Activated naive CD8-positive, alpha-beta T cell treated with anti-CD3 and anti-CD28 coated beads, Interleukin-2, amount 50 U/mL, for 24 hours (primary cell): ENCODE measurements at regions not wholly inside any gene's neighbourhood (a gene's known extent, or its start where the extent isn't known, plus 50 kb on each side); places are given as distances from the start of the nearest gene placed in this dataset.
"Not testable (repeated sequence)": the region's sequence is repeated elsewhere in the genome, so short reads cannot be mapped to it uniquely, and the experiment has no call there.

Experiments used
- ATAC-seq: fragments of 150-1000 bp; cut with Tn5 transposase; one replicate; pipeline ENCODE4 v1.10.0; 2021
- DNase-seq: peaks from one replicate; pipeline ENCODE4 v3.0.0; 2021
- H3K27ac Mint-ChIP-seq: one replicate; pipeline ENCODE4 v1.8.0; 2021; ENCODE audit warnings: mild to moderate bottlenecking, mixed read lengths
- H3K27me3 Mint-ChIP-seq: one replicate; pipeline ENCODE4 v1.8.0; 2021; ENCODE audit warnings: mixed read lengths
- H3K36me3 Mint-ChIP-seq: one replicate; pipeline ENCODE4 v1.8.0; 2021; ENCODE audit warnings: low read depth, mixed read lengths
- H3K4me1 Mint-ChIP-seq: one replicate; pipeline ENCODE4 v1.8.0; 2021; ENCODE audit warnings: mixed read lengths
- H3K4me3 Mint-ChIP-seq: one replicate; pipeline ENCODE4 v1.8.0; 2021; ENCODE audit warnings: mild to moderate bottlenecking, moderate library complexity, mixed read lengths
- H3K9me3 Mint-ChIP-seq: one replicate; pipeline ENCODE4 v1.8.0; 2021; ENCODE audit warnings: mixed read lengths

GRCh38 chr18:14250084-14250677, 117.9 kb upstream of the ZNF519 start:
- H3K27ac Mint-ChIP-seq, H3K27me3 Mint-ChIP-seq, DNase-seq, H3K4me1 Mint-ChIP-seq, H3K4me3 Mint-ChIP-seq, H3K36me3 Mint-ChIP-seq, H3K9me3 Mint-ChIP-seq, ATAC-seq: not testable (repeated sequence)

DNA sequence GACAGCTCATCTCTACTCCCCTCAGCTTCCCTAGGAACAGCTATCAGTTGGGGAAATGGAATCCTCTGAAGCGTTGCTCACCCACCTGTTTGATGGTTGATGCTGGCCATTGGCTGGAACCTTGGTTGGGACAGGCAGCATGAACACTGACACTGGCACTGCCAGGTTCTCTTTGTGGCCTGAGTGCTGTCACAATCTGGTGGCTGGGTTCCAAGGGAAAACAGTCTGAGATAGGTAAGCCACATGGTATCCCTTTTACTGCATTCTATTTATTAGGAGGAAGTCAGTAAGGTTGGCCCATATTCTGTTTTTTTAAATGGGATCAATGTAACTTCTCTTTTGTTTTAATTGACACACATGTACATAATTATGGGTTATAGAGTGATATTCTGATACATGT, 107.0 kb upstream of the ZNF519 start:
- H3K36me3 Mint-ChIP-seq, H3K4me1 Mint-ChIP-seq, H3K9me3 Mint-ChIP-seq, H3K27me3 Mint-ChIP-seq, ATAC-seq, DNase-seq, H3K27ac Mint-ChIP-seq, H3K4me3 Mint-ChIP-seq: not testable (repeated sequence)

GRCh38 chr18:14236356-14237048, 104.3 kb upstream of the ZNF519 start:
- not testable (repeated sequence) for H3K27me3 Mint-ChIP-seq, DNase-seq, H3K4me3 Mint-ChIP-seq, H3K9me3 Mint-ChIP-seq, ATAC-seq, H3K27ac Mint-ChIP-seq, H3K36me3 Mint-ChIP-seq, H3K4me1 Mint-ChIP-seq

DNA sequence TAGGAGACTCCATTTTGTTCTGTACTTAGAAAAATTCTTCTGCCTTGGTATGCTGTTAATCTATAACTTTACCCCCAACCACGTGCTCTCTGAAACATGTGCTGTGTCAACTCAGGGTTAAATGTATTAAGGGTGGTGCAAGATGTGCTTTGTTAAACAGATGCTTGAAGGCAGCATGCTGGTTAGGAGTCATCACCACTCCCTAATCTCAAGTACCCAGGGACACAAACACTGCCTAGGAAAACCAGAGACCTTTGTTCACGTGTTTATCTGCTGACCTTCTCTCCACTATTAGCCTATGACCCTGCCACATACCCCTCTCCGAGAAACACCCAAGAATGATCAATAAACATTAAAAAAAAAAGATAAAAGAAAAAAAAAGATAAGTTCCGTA, 93.0 kb upstream of the ZNF519 start:
- H3K36me3 Mint-ChIP-seq = peaks cover 24% of the 10 kb centered on the region
- H3K9me3 Mint-ChIP-seq, H3K27ac Mint-ChIP-seq: not testable (repeated sequence)

GRCh38 chr18:14224551-14225285, 92.5 kb upstream of the ZNF519 start:
- not testable (repeated sequence) for H3K27me3 Mint-ChIP-seq, ATAC-seq, H3K4me1 Mint-ChIP-seq, DNase-seq, H3K4me3 Mint-ChIP-seq, H3K9me3 Mint-ChIP-seq, H3K27ac Mint-ChIP-seq
- H3K36me3 Mint-ChIP-seq = peaks cover 26% of the 10 kb centered on the region

More for the DNA sequence above, 93.0 kb upstream of the ZNF519 start:
- not testable (repeated sequence) for ATAC-seq, DNase-seq, H3K27me3 Mint-ChIP-seq, H3K4me1 Mint-ChIP-seq, H3K4me3 Mint-ChIP-seq

GRCh38 chr18:14223919-14224318, 91.7 kb upstream of the ZNF519 start:
- H3K36me3 Mint-ChIP-seq = peaks cover 26% of the 10 kb centered on the region
- not testable (repeated sequence) for H3K27ac Mint-ChIP-seq, H3K9me3 Mint-ChIP-seq, ATAC-seq, H3K4me1 Mint-ChIP-seq, H3K4me3 Mint-ChIP-seq, DNase-seq, H3K27me3 Mint-ChIP-seq

DNA sequence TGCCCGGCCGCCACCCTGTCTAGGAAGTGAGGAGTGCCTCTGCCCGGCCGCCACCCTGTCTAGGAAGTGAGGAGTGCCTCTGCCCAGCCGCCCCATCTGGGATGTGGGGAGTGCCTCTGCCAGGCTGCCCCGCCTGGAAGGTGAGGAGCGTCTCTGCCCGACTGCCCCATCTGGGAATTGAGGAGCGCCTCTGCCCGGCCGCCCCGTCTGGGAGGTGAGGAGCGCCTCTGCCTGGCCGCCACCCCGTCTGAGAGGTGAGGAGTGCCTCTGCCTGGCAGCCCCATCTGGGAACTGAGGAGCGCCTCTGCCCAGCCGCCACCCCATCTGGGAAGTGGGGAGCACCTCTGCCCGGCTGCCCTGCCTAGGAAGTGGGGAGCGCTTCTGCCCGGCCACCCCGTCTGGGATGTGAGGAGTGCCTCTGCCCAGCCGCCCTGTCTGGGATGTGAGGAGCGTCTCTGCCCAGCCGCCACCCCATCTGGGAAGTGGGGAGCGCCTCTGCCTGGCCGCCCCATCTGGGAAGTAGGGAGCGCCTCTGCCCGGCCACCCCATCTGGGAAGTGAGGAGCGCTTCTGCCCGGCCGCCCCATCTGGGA, 91.1 kb upstream of the ZNF519 start:
- not testable (repeated sequence) for H3K4me3 Mint-ChIP-seq, H3K27me3 Mint-ChIP-seq, H3K4me1 Mint-ChIP-seq, H3K9me3 Mint-ChIP-seq, ATAC-seq, H3K27ac Mint-ChIP-seq, DNase-seq
- peaks cover 26% of the 10 kb centered on the region for H3K36me3 Mint-ChIP-seq

DNA sequence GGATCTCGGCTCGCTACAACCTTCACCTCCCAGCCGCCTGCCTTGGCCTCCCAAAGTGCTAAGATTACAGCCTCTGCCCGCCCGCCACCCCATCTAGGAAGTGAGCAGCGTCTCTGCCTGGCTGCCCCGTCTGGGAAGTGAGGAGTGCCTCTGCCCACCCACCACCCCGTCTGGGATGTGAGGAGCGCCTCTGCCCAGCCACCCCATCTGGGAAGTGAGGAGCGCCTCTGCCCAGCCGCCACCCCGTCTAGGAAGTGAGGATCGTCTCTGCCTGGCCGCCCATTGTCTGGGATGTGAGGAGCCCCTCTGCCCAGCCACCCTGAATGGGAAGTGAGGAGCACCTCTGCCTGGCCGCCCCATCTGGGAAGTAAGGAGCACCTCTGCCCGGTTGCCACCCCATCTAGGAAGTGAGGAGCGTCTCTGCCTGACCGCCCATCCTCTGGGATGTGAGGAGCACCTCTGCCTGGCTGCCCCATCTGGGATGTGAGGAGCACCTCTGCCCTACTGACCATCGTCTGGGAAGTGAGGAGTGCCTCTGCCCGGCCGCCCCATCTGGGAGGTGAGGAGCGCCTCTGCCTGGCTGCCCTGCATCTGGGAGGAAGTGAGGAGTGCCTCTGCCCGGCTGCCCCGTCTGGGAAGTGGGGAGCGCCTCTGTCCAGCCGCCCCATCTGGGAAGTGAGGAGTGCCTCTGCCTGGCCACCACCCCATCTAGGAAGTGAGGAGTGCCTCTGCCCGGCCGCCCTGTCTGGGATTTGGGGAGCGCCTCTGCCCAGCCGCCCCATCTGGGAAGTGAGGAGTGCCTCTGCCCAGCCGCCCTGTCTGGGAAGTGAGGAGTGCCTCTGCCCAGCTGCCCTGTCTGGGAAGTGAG, 90.4 kb upstream of the ZNF519 start:
- ATAC-seq = not testable (repeated sequence)

DNA sequence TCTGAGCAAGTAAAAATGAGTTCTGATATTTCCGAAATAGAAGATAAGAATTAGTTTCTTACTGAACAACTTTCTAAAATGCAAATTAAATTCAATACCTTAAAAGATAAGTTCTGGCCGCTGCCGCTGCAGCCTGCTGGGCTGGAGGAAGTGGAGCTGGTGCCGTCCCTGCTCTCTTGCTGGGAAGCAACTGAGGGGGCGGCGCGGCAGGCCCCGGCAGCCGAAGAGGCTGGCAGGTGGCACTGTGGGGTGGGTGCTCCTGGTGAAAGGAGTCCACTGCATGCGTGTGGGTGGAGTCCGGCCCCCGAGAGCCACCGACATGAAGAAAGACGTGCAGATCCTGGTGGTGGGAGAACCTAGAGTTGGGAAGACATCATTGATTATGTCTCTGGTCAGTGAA, 89.5 kb upstream of the ZNF519 start:
- no peak overlapping the region for H3K4me3 Mint-ChIP-seq
- ATAC-seq = no peak
- H3K27me3 Mint-ChIP-seq = no peaks in the 10 kb centered on the region
- H3K4me1 Mint-ChIP-seq = no peaks in the 10 kb centered on the region
- H3K36me3 Mint-ChIP-seq = peaks cover 26% of the 10 kb centered on the region
- no peaks in the 10 kb centered on the region for H3K9me3 Mint-ChIP-seq
- no peak for DNase-seq
- H3K27ac Mint-ChIP-seq = no peak overlapping the region

More for the DNA sequence above, 90.4 kb upstream of the ZNF519 start:
- H3K36me3 Mint-ChIP-seq = peaks cover 26% of the 10 kb centered on the region
- H3K9me3 Mint-ChIP-seq, DNase-seq, H3K4me1 Mint-ChIP-seq, H3K27me3 Mint-ChIP-seq, H3K27ac Mint-ChIP-seq, H3K4me3 Mint-ChIP-seq: not testable (repeated sequence)

- ATAC-seq, H3K27ac Mint-ChIP-seq, H3K36me3 Mint-ChIP-seq, H3K4me3 Mint-ChIP-seq, DNase-seq, H3K4me1 Mint-ChIP-seq, H3K9me3 Mint-ChIP-seq, H3K27me3 Mint-ChIP-seq: not testable (repeated sequence)
Observed at GRCh38 chr18:14215952-14216351, 83.7 kb upstream of the ZNF519 start.

DNA sequence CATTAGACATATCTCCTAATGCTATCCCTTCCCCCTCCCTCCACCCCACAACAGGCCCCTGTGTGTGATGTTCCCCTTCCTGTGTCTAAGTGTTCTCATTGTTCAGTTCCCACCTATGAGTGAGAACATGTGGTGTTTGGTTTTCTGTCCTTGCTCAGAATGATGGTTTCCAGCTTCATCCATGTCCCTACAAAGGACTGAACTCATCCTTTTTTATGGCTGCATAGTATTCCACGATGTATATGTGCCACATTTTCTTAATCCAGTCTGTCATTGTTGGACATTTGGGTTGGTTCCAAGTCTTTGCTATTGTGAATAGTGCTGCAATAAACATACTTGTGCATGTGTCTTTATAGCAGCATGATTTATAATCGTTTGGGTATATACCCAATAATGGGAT, 71.2 kb upstream of the ZNF519 start:
- H3K36me3 Mint-ChIP-seq, H3K27ac Mint-ChIP-seq, DNase-seq, H3K4me3 Mint-ChIP-seq, ATAC-seq, H3K4me1 Mint-ChIP-seq, H3K27me3 Mint-ChIP-seq, H3K9me3 Mint-ChIP-seq: not testable (repeated sequence)

- H3K9me3 Mint-ChIP-seq, ATAC-seq, DNase-seq, H3K36me3 Mint-ChIP-seq, H3K4me3 Mint-ChIP-seq, H3K27me3 Mint-ChIP-seq: not testable (repeated sequence)
- peaks cover 21% of the 10 kb centered on the region for H3K4me1 Mint-ChIP-seq
- H3K27ac Mint-ChIP-seq = peak overlapping the region; percentile 67
Observed at GRCh38 chr18:14190776-14191442, 58.7 kb upstream of the ZNF519 start.

DNA sequence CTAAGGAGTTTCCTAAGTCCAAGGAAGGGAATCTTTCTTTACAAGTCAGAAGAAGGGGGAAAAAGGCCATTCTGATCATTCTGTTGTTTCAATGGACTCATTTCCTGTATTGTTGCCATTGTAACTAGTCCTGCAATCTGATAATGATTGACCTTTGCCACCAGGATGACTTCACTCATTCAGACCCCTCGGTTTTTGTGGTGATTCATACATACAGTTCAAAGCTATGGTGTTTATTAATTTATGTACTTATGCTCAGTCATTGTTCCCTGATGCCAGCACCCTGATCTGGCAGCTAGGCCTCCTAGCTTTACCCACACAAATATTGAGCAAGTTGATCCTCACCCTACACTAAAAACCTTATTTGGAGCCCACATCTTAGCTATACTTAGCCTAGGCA, 57.6 kb upstream of the ZNF519 start:
- DNase-seq = no peak
- Mint-ChIP-seq H3K27me3 (no peaks in the 10 kb centered on the region), H3K36me3 (no peaks in the 10 kb centered on the region), H3K27ac (peak overlapping the region; percentile 67), H3K9me3 (no peaks in the 10 kb centered on the region), H3K4me3 (no peak overlapping the region), H3K4me1 (peaks cover 21% of the 10 kb centered on the region)
- peak; percentile 79 for ATAC-seq
